OCI-LY1 (cell line): ENCODE measurements at regions not wholly inside any gene's neighbourhood (a gene's known extent, or its start where the extent isn't known, plus 50 kb on each side); places are given as distances from the start of the nearest gene placed in this dataset.

Experiments used
- H2AFZ ChIP-seq: fragments of 200-600 bp; sonication (generic), shearing (Covaris generic); 2 replicates; pipeline ENCODE4 v1.6.0; 2014; ENCODE audit warnings: antibody characterized with exemption, mild to moderate bottlenecking, low read length
- H3F3A ChIP-seq: fragments of 200-600 bp; sonication (generic), shearing (Covaris generic); 2 replicates; pipeline ENCODE4 v1.6.0; 2014; ENCODE audit warnings: mild to moderate bottlenecking, antibody characterized with exemption, low read length, moderate library complexity; ENCODE audit not compliant: insufficient read depth
- H3K27ac ChIP-seq: fragments of 200-600 bp; sonication (generic); 2 replicates; pipeline ENCODE4 v1.5.1; 2014; ENCODE audit warnings: low read length, mixed run types, mild to moderate bottlenecking, low read depth; ENCODE audit not compliant: poor library complexity, severe bottlenecking
- H3K27me3 ChIP-seq: fragments of 200-600 bp; sonication (generic); 2 replicates; pipeline ENCODE4 v1.6.0; 2014; ENCODE audit warnings: antibody characterized with exemption, mild to moderate bottlenecking, low read length, moderate library complexity; ENCODE audit not compliant: insufficient read depth
- H3K36me3 ChIP-seq: fragments of 200-600 bp; sonication (generic); 2 replicates; pipeline ENCODE4 v1.6.1; 2014; ENCODE audit warnings: mild to moderate bottlenecking, antibody characterized with exemption, low read length, moderate library complexity, mixed read lengths; ENCODE audit not compliant: insufficient read depth
- H3K4me1 ChIP-seq: fragments of 200-600 bp; sonication (generic); 2 replicates; pipeline ENCODE4 v1.5.1; 2014; ENCODE audit warnings: mild to moderate bottlenecking, low read length, moderate library complexity; ENCODE audit not compliant: insufficient read depth, severe bottlenecking
- H3K4me2 ChIP-seq: fragments of 200-600 bp; sonication (generic), shearing (Covaris generic); 2 replicates; pipeline ENCODE4 v1.6.1; 2014; ENCODE audit warnings: low read length
- H3K4me3 ChIP-seq: fragments of 200-600 bp; sonication (generic); 2 replicates; pipeline ENCODE4 v1.5.1; 2014; ENCODE audit warnings: low read length, low read depth, mild to moderate bottlenecking, mixed read lengths; ENCODE audit not compliant: poor library complexity, severe bottlenecking
- H3K79me2 ChIP-seq: fragments of 200-600 bp; shearing (Covaris generic); 2 replicates; pipeline ENCODE4 v1.6.1; 2016; ENCODE audit warnings: mixed run types, low read length, mixed read lengths; ENCODE audit not compliant: insufficient read depth
- H3K9ac ChIP-seq: fragments of 200-600 bp; sonication (generic), shearing (Covaris generic); 2 replicates; pipeline ENCODE4 v1.6.1; 2014; ENCODE audit warnings: mild to moderate bottlenecking, low read length, mixed read lengths
- H3K9me2 ChIP-seq: fragments of 200-600 bp; sonication (generic), shearing (Covaris generic); 2 replicates; pipeline ENCODE4 v1.6.1; 2014; ENCODE audit warnings: low read depth, mild to moderate bottlenecking, low read length, mixed read lengths
- H3K9me3 ChIP-seq: fragments of 200-600 bp; shearing (Covaris generic); 2 replicates; pipeline ENCODE4 v1.6.1; 2014; ENCODE audit warnings: low read length, mixed read lengths
- H4K20me1 ChIP-seq: fragments of 200-600 bp; sonication (generic), shearing (Covaris generic); 2 replicates; pipeline ENCODE4 v1.6.0; 2016; ENCODE audit warnings: mild to moderate bottlenecking, low read length; ENCODE audit not compliant: insufficient read depth
- EZH2 ChIP-seq: fragments of 200-600 bp; sonication (generic), shearing (Covaris generic); IDR thresholded peaks from 2 replicates; pipeline ENCODE4 v1.8.0; 2017; ENCODE audit warnings: borderline replicate concordance, mixed run types, mild to moderate bottlenecking, antibody characterized with exemption, low read length, moderate library complexity, mixed read lengths
- TF ChIP-seq, protein P1 (sequence below): fragments of 200-600 bp; sonication (generic), shearing (Covaris generic); IDR thresholded peaks from 2 replicates; pipeline ENCODE4 v1.5.1; 2017; ENCODE audit warnings: mild to moderate bottlenecking, antibody characterized with exemption, low read length, moderate library complexity, mixed read lengths

DNA sequence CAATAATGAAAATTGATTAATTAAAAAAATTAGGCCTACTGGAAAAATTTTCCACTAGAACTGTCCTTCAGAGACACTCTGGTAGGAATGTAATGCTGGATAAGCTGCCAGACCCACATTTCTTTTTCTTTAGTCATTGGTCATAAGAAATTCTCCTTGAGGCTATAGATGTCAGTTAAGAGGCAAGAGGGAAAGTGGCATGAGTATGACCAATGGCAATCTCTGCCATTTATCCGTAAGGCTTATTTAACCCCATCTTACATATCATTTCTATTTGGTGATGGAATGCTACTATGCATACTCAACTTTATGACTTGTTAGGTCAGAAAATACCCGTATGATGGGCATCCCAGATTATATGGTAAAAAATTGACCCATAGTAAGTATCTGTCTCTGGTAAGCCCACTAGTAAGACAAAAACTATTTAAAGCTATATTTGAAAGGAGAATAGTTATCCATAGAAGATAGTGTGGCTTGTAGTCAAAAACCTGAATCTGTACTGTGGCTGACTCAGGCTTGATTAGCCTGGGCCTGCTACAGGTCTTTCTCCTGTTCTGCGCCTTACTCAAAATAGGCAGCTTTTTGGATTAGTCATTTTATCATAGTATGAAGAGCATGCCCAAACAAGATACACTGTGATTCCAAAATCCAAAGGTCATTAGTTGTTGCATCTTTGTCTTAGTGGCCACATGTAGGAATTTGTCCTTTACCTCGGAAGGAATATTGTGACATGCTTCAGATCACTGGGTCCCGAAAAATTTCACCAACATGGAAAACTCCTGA, 314.7 kb downstream of the PYDC2 start:
- H4K20me1 ChIP-seq, result no peaks in the 10 kb centered on the region
- H3K27ac ChIP-seq, result no peak overlapping the region
- no peaks in the 10 kb centered on the region for H3K79me2 ChIP-seq
- no peaks in the 10 kb centered on the region for H3K27me3 ChIP-seq
- no peaks in the 10 kb centered on the region for H3K36me3 ChIP-seq
- no peak overlapping the region for H2AFZ ChIP-seq
- no peak overlapping the region for H3K9ac ChIP-seq
- H3K4me3 ChIP-seq, result no peak overlapping the region
- H3K9me2 ChIP-seq, result no peaks in the 10 kb centered on the region
- no peaks in the 10 kb centered on the region for H3K4me1 ChIP-seq
- no peak for TF ChIP-seq EZH2
- TF ChIP-seq, protein P1, sequence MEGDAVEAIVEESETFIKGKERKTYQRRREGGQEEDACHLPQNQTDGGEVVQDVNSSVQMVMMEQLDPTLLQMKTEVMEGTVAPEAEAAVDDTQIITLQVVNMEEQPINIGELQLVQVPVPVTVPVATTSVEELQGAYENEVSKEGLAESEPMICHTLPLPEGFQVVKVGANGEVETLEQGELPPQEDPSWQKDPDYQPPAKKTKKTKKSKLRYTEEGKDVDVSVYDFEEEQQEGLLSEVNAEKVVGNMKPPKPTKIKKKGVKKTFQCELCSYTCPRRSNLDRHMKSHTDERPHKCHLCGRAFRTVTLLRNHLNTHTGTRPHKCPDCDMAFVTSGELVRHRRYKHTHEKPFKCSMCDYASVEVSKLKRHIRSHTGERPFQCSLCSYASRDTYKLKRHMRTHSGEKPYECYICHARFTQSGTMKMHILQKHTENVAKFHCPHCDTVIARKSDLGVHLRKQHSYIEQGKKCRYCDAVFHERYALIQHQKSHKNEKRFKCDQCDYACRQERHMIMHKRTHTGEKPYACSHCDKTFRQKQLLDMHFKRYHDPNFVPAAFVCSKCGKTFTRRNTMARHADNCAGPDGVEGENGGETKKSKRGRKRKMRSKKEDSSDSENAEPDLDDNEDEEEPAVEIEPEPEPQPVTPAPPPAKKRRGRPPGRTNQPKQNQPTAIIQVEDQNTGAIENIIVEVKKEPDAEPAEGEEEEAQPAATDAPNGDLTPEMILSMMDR, result no peak
- no peaks in the 10 kb centered on the region for H3K9me3 ChIP-seq
- no peaks in the 10 kb centered on the region for H3F3A ChIP-seq
- H3K4me2 ChIP-seq, result no peak overlapping the region

DNA sequence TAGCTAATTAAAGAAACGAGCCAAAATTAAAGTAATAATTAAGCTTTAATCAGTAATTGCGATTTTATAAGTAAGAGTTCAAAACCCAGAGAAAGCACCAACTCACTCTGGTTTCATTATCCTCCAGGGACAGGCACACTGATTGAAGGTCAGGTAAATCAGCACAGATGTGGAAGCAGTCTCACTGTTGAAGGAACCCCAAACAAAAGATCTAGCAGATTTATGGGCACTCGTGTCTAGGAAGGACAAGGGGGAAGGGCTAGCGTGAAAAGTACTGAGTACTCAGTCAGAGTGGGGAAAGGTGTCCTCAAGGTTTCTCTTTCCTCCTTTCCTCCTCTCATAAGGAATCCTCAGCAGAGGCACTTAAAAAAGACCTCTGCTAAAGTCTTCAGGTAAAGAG, 320.1 kb downstream of the PYDC2 start:
- TF ChIP-seq EZH2, result no peak
- TF ChIP-seq, protein P1, result no peak
- Histone ChIP-seq H3K27me3 (no peaks in the 10 kb centered on the region), H3K4me3 (no peak overlapping the region), H4K20me1 (no peaks in the 10 kb centered on the region), H3F3A (no peaks in the 10 kb centered on the region), H3K9me2 (no peaks in the 10 kb centered on the region), H3K4me2 (no peak overlapping the region), H3K4me1 (no peaks in the 10 kb centered on the region), H3K79me2 (no peaks in the 10 kb centered on the region), H3K36me3 (no peaks in the 10 kb centered on the region), H3K9ac (no peak overlapping the region), H3K9me3 (no peaks in the 10 kb centered on the region), H2AFZ (no peak overlapping the region), H3K27ac (no peak overlapping the region)

DNA sequence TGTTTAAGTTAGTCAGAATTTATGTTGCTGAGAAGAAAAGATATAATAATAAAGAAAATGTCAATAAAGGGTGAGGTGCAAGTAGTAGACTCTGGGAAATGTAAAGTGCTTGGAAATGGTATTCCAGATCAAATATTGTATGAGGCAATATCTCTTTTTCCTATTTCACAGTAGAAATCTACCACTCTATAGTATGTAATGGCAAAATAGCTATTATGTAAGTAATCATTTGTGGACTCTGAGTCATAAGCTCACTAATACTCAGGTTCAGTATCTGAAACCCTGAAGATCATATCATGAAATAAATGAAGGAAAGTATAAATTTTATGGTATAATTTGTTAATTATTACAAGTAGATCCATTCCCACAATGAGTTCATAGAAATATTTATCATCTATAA, 322.1 kb downstream of the PYDC2 start:
- no peaks in the 10 kb centered on the region for H3K79me2 ChIP-seq
- no peaks in the 10 kb centered on the region for H3K27me3 ChIP-seq
- no peak for TF ChIP-seq EZH2
- TF ChIP-seq, protein P1, result no peak
- no peak overlapping the region for H3K4me3 ChIP-seq
- no peak overlapping the region for H3K4me2 ChIP-seq
- no peaks in the 10 kb centered on the region for H3F3A ChIP-seq
- H3K4me1 ChIP-seq, result no peaks in the 10 kb centered on the region
- no peak overlapping the region for H3K27ac ChIP-seq
- H3K36me3 ChIP-seq, result no peaks in the 10 kb centered on the region
- H3K9me2 ChIP-seq, result no peaks in the 10 kb centered on the region
- no peaks in the 10 kb centered on the region for H3K9me3 ChIP-seq
- no peak overlapping the region for H3K9ac ChIP-seq
- no peaks in the 10 kb centered on the region for H4K20me1 ChIP-seq
- no peak overlapping the region for H2AFZ ChIP-seq
